UCSD-AML1 (cell line): ENCODE measurements at regions not wholly inside any gene's neighbourhood (a gene's known extent, or its start where the extent isn't known, plus 50 kb on each side); places are given as distances from the start of the nearest gene placed in this dataset.
"Not testable (repeated sequence)": the region's sequence is repeated elsewhere in the genome, so short reads cannot be mapped to it uniquely, and the experiment has no call there.

Experiments used
- DNase-seq: peaks from one replicate; lab custom pipeline; 2025; ENCODE audit not compliant: unreplicated experiment; lab: John Stamatoyannopoulos, UW

DNA sequence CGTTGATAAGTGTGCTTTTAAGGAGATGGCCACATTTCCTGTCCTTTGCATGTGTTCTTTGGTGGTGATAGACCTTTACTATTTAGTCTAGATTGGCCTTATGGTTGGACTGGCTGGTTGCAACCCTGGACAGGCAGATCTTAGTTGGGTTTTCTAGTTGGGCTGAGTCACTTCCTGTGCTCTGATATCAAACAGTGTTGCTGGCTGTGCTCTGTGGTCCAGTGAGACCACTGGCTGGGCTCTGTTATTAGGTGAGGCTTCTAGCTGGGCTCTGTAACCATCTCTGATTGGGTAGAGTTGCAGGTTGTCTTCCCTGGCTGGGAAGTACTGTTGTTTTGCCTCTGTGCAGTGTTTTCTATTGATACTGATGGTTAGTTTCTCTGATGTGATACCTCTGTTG, 432.5 kb downstream of the LRRC70 start:
- no peak for DNase-seq

- no peak for DNase-seq
Measured at GRCh38 chr5:63008195-63008594, 429.6 kb downstream of the LRRC70 start.

- not testable (repeated sequence) for DNase-seq
Measured at GRCh38 chr5:62994842-62995241, 416.2 kb downstream of the LRRC70 start.

DNA sequence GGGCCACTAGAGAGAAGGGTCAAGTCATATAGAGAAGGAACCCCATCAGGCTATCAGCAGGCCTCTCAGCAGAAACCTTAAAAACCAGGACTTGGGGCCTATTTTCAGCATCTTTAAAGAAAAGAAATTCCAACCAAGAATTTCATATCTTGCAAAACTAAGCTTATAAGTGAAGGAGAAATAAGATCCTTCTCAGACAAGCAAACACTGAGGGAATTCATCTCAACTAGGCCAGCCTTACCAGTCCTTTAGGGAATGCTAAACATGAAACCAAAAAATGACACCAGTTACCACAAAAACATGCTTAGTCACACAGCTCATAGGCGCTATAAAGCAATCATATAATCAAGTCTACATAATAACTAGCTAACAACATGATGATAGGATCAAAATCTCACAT, 407.1 kb downstream of the LRRC70 start:
- no peak for DNase-seq

- DNase-seq = no peak
Measured at GRCh38 chr5:62982348-62982747, 403.7 kb downstream of the LRRC70 start.

DNA sequence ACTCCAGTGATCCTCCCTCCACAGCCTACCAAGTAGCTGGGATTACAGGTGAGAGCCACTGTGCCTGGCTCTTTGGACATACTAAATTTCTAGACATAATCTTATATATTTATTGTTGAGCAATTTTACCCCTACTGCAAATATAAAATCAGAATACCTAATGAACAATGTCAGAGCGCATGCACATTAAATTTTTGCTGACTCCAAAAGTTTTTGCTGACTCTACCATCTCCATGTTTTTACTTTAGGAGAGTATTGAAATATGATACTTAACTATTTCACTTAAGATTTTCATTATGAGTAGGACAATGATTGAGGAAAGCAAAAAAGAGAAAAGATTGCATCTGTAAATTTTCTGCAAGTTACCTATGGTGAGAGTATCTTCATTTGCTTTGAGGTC, 402.3 kb downstream of the LRRC70 start:
- DNase-seq = no peak

DNA sequence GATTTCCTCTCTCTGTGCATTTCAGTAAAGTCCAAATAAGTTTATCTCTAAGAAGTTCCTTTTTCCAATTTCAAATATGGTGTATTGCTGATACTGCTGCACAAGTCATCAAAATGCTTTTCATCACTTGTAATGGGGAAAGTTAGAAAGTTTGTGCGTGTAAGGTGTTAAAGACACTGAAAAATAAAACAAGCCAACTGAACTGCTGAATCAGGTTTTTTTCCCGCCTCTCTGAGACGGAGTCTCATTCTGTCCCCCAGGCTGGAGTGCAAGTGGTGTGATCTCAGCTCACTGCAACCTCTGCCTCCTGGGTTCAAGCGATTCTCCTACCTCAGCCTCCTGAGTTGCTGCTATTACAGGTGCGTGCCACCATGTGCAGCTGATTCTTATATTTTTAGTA, 400.9 kb downstream of the LRRC70 start:
- DNase-seq = no peak

DNA sequence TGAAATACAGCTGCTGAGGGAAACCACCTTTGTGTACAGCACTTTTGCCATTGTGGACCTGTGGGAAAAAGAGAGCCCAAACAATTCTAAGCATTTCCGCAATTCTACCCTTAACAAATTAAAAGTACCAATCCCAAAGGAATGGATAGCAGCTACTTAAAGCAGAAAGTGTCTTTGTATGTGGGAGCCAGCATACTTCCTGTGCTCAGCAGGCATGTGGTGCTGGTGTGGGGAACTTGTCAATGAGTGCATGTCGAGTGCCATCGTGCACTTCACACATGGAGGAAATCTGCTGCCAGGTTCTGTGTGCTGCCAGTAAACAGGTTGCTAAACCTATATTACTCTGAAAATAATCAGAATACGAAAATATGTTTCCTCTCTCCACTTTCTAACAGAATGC, 399.0 kb downstream of the LRRC70 start:
- DNase-seq = no peak

DNA sequence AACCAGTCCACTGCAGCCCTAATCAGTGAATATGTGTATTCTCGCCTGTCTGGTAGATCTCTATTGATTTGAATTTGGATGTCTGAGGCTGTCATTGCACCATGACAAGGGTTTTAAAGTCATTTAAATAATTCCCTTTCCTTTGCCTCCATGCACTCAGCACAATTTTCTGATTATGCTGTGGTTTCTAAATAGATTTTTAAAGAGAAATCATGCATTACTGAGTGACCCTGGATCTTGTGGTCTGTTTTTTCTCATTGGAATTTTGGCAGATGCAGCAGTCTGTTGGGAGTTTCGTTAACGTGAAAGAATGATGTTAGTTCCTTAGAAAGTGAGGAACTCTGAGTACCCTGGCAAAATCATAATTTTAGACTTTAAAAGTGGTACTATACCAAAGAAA, 396.0 kb downstream of the LRRC70 start:
- no peak for DNase-seq

- no peak for DNase-seq
Measured at GRCh38 chr5:62969409-62970120, 390.9 kb downstream of the LRRC70 start.

DNA sequence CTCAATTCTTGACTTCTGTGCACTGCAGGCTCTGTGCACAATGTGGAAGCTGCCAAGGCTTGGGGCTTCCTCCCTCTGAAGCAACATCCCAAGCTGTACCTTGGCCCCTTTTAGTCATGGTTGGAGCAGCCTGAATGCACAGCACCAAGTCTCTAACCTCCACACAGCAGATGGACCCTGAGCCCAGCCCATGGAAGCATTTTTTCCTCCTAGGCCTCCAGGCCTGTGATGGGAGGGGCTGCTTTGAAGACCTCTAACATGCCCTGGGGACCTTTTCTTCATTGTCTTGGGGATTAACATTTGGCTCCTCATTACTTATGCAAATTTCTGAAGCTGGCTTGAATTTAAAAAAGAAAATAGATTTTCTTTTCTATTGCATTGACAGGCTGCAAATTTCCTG, 385.8 kb downstream of the LRRC70 start:
- DNase-seq = no peak

DNA sequence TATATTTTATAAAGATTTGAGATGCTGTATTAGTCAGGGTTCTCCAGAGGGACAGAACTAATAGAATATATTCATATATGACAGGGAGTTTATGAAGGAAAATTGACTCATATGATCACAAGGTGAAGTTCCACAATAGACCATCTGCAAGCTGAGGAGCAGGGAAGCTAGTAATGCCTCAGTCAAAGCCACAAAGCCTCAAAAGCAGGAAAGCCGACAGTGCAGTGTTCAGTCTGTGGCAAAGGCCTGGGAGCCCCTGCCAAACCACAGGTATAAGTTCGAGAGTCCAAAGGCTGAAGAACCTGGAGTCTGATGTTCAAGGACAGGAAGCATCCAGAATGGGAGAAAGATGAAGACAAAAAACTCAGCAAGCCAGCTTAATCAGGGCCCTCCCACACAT, 382.2 kb downstream of the LRRC70 start:
- no peak for DNase-seq

DNA sequence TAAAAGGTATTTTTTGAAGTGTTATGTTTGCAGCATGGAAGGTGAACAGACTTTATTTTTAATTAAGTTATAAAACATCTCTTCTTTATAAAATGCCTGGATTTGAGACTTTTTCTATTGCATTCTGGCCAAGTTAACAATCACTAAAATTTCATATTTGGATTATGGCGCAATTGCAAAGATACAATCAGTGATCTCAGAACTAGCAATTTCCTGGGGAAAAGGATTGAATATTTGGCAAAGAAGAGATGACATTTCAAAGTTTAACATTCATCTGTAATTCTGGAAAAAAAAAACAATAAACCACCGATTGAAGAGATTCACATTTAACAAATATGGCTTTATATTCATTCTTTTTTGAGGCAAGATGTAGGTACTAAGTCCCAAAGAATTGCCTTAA, 378.0 kb downstream of the LRRC70 start:
- DNase-seq = no peak

DNA sequence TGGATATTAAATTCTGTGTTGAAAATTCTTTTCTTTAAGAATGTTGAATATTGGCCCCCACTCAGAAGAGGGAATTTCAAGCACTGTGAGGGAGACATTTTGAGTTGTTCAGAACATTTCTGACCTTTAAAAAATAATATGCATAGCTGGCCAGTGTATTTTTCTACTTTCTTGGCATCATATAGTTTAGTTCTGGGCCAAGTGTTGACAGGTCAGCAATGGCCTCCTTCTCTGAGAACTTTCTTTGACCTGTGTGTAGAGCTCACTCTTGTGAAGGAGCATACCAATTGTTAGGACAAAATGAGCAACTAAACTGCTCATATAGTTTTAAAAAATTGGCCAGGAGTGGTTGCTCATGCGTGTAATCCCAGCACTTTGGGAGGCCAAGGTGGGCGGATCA, 376.0 kb downstream of the LRRC70 start:
- no peak for DNase-seq

DNA sequence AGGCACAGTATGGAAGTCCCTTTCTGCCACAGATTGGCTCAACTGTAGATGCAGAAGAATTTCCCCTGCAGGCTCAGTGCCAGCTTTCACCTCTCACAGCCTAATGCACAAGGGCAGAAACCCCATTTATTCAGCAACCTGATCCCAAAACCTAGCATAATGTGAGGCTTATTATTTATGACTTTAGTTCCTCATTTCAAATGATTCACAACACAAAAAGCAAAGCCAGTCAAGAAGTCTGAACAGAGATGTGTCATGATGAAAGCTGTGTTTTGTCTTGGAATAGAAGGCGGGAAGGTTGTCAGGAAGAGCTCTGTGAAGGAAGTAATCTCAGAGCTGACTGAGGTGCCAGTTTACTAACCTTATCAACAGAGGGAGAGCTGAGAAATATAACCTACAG, 369.7 kb downstream of the LRRC70 start:
- no peak for DNase-seq

GRCh38 chr5:62942384-62942783, 363.8 kb downstream of the LRRC70 start:
- no peak for DNase-seq

GRCh38 chr5:62938927-62939326, 360.3 kb downstream of the LRRC70 start:
- DNase-seq = no peak

- DNase-seq = no peak
Measured at GRCh38 chr5:62937661-62938558, 359.3 kb downstream of the LRRC70 start.

- DNase-seq = no peak
Measured at GRCh38 chr5:62935660-62936059, 357.0 kb downstream of the LRRC70 start.

- no peak for DNase-seq
Measured at GRCh38 chr5:62934319-62934718, 355.7 kb downstream of the LRRC70 start.

DNA sequence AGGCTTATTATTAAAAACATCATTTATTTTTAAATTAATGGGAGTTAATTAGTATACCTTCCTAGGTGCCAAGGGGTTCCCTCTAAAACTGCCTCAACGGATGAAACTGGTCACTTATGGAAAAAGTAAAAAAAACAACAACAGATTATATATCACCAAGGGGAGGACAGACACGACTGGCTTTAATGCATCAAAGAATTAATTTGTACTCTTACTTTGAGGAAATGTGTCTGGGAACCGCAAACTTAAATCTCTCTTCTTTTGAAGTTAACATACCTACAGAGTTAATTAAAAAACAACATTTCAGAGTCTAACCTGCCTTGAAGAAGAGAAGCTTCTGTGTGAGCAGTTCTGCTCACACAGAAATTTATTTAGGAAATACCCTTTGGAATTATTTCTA, 354.6 kb downstream of the LRRC70 start:
- no peak for DNase-seq

- no peak for DNase-seq
Measured at GRCh38 chr5:62931153-62931950, 352.7 kb downstream of the LRRC70 start.
